ENCODE measurements at regions not wholly inside any gene's neighbourhood (a gene's known extent, or its start where the extent isn't known, plus 50 kb on each side); places are given as distances from the start of the nearest gene placed in this dataset.

DNA sequence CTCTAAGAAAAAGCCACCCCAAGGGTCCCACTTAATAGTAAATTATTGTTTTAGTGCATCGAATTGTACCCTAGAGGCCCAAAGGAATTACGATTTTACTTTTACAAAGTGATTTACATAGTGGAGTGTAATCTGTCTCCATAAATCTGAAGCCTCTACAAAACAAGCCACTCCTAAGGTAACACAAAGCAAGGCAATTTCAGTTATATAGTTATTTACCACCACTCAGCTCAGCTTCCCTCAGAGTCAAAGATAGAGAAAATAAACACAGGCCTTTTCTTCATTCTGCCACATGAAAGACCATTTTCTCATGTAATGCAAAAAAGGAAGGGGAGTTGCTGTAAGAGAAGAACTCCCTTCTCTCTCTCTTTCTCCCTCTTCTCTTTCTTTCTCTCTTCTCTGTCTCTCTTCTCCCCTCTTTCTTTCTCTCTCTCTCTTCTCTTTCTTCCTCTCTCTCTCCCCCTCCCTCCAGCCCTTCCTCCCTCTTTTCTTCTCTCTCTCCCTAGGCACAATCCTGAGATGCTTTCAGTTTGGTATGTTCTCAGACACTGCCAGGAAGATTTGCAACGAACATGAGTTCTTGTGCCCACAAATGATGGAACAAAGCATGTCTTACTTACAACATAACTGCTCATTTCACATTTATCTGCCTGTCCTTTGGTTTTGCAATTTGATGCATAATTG is 264.5 kb downstream of the BCL2 start:
- TF ChIP-seq MYC (IDR thresholded peaks at IDR 0.05; ENCODE audit: low read depth, low read length), result no peak
- no peak for TF ChIP-seq MYC (CRISPR knock-in tag; IDR thresholded peaks at IDR 0.05; ENCODE audit: borderline replicate concordance, low read depth)
- TF ChIP-seq HNRNPK (IDR thresholded peaks at IDR 0.05; ENCODE audit: low read depth, low read length, poor library complexity, severe bottlenecking), result no peak
- TF ChIP-seq NFXL1 (CRISPR knock-in tag; IDR thresholded peaks at IDR 0.05), result no peak
- TF ChIP-seq, protein P1, sequence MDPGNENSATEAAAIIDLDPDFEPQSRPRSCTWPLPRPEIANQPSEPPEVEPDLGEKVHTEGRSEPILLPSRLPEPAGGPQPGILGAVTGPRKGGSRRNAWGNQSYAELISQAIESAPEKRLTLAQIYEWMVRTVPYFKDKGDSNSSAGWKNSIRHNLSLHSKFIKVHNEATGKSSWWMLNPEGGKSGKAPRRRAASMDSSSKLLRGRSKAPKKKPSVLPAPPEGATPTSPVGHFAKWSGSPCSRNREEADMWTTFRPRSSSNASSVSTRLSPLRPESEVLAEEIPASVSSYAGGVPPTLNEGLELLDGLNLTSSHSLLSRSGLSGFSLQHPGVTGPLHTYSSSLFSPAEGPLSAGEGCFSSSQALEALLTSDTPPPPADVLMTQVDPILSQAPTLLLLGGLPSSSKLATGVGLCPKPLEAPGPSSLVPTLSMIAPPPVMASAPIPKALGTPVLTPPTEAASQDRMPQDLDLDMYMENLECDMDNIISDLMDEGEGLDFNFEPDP (CRISPR knock-in tag; IDR thresholded peaks at IDR 0.05), result no peak
- TF ChIP-seq PHF21A (IDR thresholded peaks at IDR 0.05; ENCODE audit: borderline replicate concordance, low read depth), result no peak
- TF ChIP-seq EZH2 (IDR thresholded peaks at IDR 0.05; ENCODE audit: borderline replicate concordance, low read depth, low read length), result no peak
- no peak for TF ChIP-seq TAF1 (IDR thresholded peaks at IDR 0.05; ENCODE audit: control insufficient read depth, extremely low read depth, insufficient read depth, low read length, severe bottlenecking)
- TF ChIP-seq ETV1 (tag; conservative IDR thresholded peaks at IDR 0.05; ENCODE audit: low read depth), result no peak
- TF ChIP-seq CEBPB (tag; IDR thresholded peaks at IDR 0.05), result no peak
- TF ChIP-seq, protein P2, sequence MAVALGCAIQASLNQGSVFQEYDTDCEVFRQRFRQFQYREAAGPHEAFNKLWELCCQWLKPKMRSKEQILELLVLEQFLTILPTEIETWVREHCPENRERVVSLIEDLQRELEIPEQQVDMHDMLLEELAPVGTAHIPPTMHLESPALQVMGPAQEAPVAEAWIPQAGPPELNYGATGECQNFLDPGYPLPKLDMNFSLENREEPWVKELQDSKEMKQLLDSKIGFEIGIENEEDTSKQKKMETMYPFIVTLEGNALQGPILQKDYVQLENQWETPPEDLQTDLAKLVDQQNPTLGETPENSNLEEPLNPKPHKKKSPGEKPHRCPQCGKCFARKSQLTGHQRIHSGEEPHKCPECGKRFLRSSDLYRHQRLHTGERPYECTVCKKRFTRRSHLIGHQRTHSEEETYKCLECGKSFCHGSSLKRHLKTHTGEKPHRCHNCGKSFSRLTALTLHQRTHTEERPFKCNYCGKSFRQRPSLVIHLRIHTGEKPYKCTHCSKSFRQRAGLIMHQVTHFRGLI (CRISPR knock-in tag; IDR thresholded peaks at IDR 0.05), result no peak
- no peak for TF ChIP-seq HIVEP1 (CRISPR knock-in tag; IDR thresholded peaks at IDR 0.05)
- TF ChIP-seq EGR1 (conservative IDR thresholded peaks at IDR 0.05), result no peak
